ENCODE measurements at regions not wholly inside any gene's neighbourhood (a gene's known extent, or its start where the extent isn't known, plus 50 kb on each side); places are given as distances from the start of the nearest gene placed in this dataset.

- in situ Hi-C loops (cut with MboI; ENCODE audit: low sequenced_read_pairs) = loop anchor here (25.0 kb wide), 1 partner anchor 440 kb away; no protein-coding TSS in a partner anchor
Measured at GRCh38 chr1:115577513-115577912, 64.3 kb upstream of the VANGL1 start.

GRCh38 chr1:115575661-115576060, 66.1 kb upstream of the VANGL1 start:
- in situ Hi-C loops (cut with MboI; ENCODE audit: low sequenced_read_pairs) = loop anchor here (25.0 kb wide), 1 partner anchor 438 kb away; no protein-coding TSS in a partner anchor

GRCh38 chr1:115572710-115573109, 69.1 kb upstream of the VANGL1 start:
- in situ Hi-C loops (cut with MboI; ENCODE audit: low sequenced_read_pairs) = no loop called here

GRCh38 chr1:115567431-115567830, 74.3 kb upstream of the VANGL1 start:
- in situ Hi-C loops (cut with MboI; ENCODE audit: low sequenced_read_pairs) = no loop called here

GRCh38 chr1:115565791-115566190, 76.0 kb upstream of the VANGL1 start:
- in situ Hi-C loops (cut with MboI; ENCODE audit: low sequenced_read_pairs) = no loop called here

- in situ Hi-C loops (cut with MboI; ENCODE audit: low sequenced_read_pairs) = no loop called here
Measured at GRCh38 chr1:115565353-115565752, 76.4 kb upstream of the VANGL1 start.

GRCh38 chr1:115564201-115564600, 77.6 kb upstream of the VANGL1 start:
- in situ Hi-C loops (cut with MboI; ENCODE audit: low sequenced_read_pairs) = no loop called here

- in situ Hi-C loops (cut with MboI; ENCODE audit: low sequenced_read_pairs) = no loop called here
Measured at GRCh38 chr1:115560027-115560426, 81.7 kb upstream of the VANGL1 start.

GRCh38 chr1:115558275-115558674, 83.5 kb upstream of the VANGL1 start:
- in situ Hi-C loops (cut with MboI; ENCODE audit: low sequenced_read_pairs) = no loop called here

- in situ Hi-C loops (cut with MboI; ENCODE audit: low sequenced_read_pairs) = no loop called here
Measured at GRCh38 chr1:115557715-115558114, 84.1 kb upstream of the VANGL1 start.

GRCh38 chr1:115556236-115556635, 85.5 kb upstream of the VANGL1 start:
- in situ Hi-C loops (cut with MboI; ENCODE audit: low sequenced_read_pairs) = no loop called here

GRCh38 chr1:115555446-115555845, 86.3 kb upstream of the VANGL1 start:
- in situ Hi-C loops (cut with MboI; ENCODE audit: low sequenced_read_pairs) = no loop called here

- in situ Hi-C loops (cut with MboI; ENCODE audit: low sequenced_read_pairs) = no loop called here
Measured at GRCh38 chr1:115547696-115548095, 94.1 kb upstream of the VANGL1 start.

- in situ Hi-C loops (cut with MboI; ENCODE audit: low sequenced_read_pairs) = no loop called here
Measured at GRCh38 chr1:115546846-115547245, 94.9 kb upstream of the VANGL1 start.

GRCh38 chr1:115545791-115546733, 95.7 kb upstream of the VANGL1 start:
- in situ Hi-C loops (cut with MboI; ENCODE audit: low sequenced_read_pairs) = no loop called here

GRCh38 chr1:115545096-115545720, 96.6 kb upstream of the VANGL1 start:
- in situ Hi-C loops (cut with MboI; ENCODE audit: low sequenced_read_pairs) = no loop called here

GRCh38 chr1:115544131-115544530, 97.6 kb upstream of the VANGL1 start:
- in situ Hi-C loops (cut with MboI; ENCODE audit: low sequenced_read_pairs) = no loop called here

- in situ Hi-C loops (cut with MboI; ENCODE audit: low sequenced_read_pairs) = no loop called here
Measured at GRCh38 chr1:115543247-115543646, 98.5 kb upstream of the VANGL1 start.

- in situ Hi-C loops (cut with MboI; ENCODE audit: low sequenced_read_pairs) = no loop called here
Measured at GRCh38 chr1:115539736-115540135, 102.0 kb upstream of the VANGL1 start.

- in situ Hi-C loops (cut with MboI; ENCODE audit: low sequenced_read_pairs) = no loop called here
Measured at GRCh38 chr1:115539061-115539460, 102.7 kb upstream of the VANGL1 start.

GRCh38 chr1:115538579-115538978, 103.2 kb upstream of the VANGL1 start:
- in situ Hi-C loops (cut with MboI; ENCODE audit: low sequenced_read_pairs) = no loop called here

GRCh38 chr1:115537415-115537814, 104.4 kb upstream of the VANGL1 start:
- in situ Hi-C loops (cut with MboI; ENCODE audit: low sequenced_read_pairs) = no loop called here
